Right forelimb (tissue), 1 donor: ENCODE measurements at regions not wholly inside any gene's neighbourhood (a gene's known extent, or its start where the extent isn't known, plus 50 kb on each side); places are given as distances from the start of the nearest gene placed in this dataset.

ENCODE experiments used
- DNase-seq: peaks from one replicate; pipeline ENCODE4 v3.0.0-alpha.2; 2018

GRCh38 chr2:424306-425171 is 136.6 kb upstream of the ALKAL2 start:
- no peak for DNase-seq

GRCh38 chr2:423479-423878 is 135.6 kb upstream of the ALKAL2 start:
- DNase-seq = no peak

- no peak for DNase-seq
These were observed 135.0 kb upstream of the ALKAL2 start for GRCh38 chr2:422676-423435.

- no peak for DNase-seq
These were observed 133.5 kb upstream of the ALKAL2 start for GRCh38 chr2:421406-421805.

- DNase-seq = no peak
These were observed 131.9 kb upstream of the ALKAL2 start for GRCh38 chr2:419687-420317.

GRCh38 chr2:417662-418061 is 129.8 kb upstream of the ALKAL2 start:
- no peak for DNase-seq

GRCh38 chr2:417006-417405 is 129.1 kb upstream of the ALKAL2 start:
- no peak for DNase-seq

- DNase-seq = no peak
These were observed 128.2 kb upstream of the ALKAL2 start for GRCh38 chr2:415986-416610.

- DNase-seq = no peak
These were observed 121.6 kb upstream of the ALKAL2 start for GRCh38 chr2:409523-409922.

- DNase-seq = no peak
These were observed 119.7 kb upstream of the ALKAL2 start for GRCh38 chr2:407630-408029.

GRCh38 chr2:406876-407275 is 119.0 kb upstream of the ALKAL2 start:
- no peak for DNase-seq

GRCh38 chr2:406231-406630 is 118.3 kb upstream of the ALKAL2 start:
- no peak for DNase-seq

GRCh38 chr2:404581-404980 is 116.7 kb upstream of the ALKAL2 start:
- no peak for DNase-seq

- no peak for DNase-seq
These were observed 115.8 kb upstream of the ALKAL2 start for GRCh38 chr2:403682-404081.

- DNase-seq = no peak
These were observed 114.8 kb upstream of the ALKAL2 start for GRCh38 chr2:402721-403120.

- DNase-seq = no peak
These were observed 114.3 kb upstream of the ALKAL2 start for GRCh38 chr2:402206-402605.

GRCh38 chr2:401019-401679 is 113.3 kb upstream of the ALKAL2 start:
- DNase-seq = no peak

- DNase-seq = no peak
These were observed 110.0 kb upstream of the ALKAL2 start for GRCh38 chr2:397926-398325.

GRCh38 chr2:397521-397920 is 109.6 kb upstream of the ALKAL2 start:
- DNase-seq = no peak

- DNase-seq = no peak
These were observed 109.0 kb upstream of the ALKAL2 start for GRCh38 chr2:396903-397302.

- no peak for DNase-seq
These were observed 108.0 kb upstream of the ALKAL2 start for GRCh38 chr2:395886-396285.
